Stimulated activated CD4-positive, alpha-beta T cell treated with anti-CD3 and anti-CD28 coated beads, Interleukin-4, amount 100 ng/mL, for 48 hours (primary cell): ENCODE measurements at regions not wholly inside any gene's neighbourhood (a gene's known extent, or its start where the extent isn't known, plus 50 kb on each side); places are given as distances from the start of the nearest gene placed in this dataset.

Experiments
- DNase-seq, 2 donors: peaks; one replicate each; pipeline ENCODE4 v3.0.0-alpha.2; 2020; ENCODE audit warnings: low read depth in 2 of 2

DNA sequence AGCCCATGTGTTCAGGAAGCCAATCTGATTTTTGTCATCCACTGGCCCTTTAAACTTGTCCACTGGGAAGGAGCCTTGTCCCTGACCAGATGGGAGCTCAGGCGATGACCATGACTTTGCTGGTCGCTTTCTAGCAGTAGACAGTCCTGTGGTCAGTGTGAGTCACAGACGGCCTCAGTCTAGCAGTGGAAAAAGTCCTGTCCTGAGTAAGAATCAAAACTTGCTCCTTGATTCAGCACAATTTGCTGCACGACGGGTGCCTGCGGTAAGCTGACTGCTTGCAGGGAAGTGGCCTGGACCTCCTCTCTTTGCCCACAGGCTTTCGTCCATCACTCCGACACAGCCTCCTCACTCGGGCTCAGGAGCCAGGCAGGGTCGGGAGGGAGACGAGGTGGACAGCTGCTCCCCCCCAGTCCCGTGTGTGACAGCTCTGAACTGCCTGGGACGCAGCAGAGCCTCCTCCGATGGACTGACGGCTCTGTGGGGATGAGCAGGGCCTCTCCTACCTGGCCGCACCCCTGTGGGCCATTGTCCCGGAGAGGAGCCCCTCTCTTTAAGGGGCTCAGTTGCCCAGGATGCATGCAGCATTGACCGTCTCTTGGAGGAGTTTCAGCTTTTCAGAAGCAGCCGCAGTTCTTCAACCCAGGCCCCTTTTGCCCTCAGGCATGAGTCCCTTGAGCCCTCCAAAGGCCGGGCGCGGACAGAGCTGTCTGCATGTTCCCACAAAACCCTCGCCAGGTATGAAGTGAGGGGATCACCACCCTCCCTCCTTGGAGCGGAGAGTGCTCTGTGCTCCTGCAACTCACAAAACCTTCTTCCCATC, 209.2 kb downstream of the ANKRD60 start:
- no peak for DNase-seq

DNA sequence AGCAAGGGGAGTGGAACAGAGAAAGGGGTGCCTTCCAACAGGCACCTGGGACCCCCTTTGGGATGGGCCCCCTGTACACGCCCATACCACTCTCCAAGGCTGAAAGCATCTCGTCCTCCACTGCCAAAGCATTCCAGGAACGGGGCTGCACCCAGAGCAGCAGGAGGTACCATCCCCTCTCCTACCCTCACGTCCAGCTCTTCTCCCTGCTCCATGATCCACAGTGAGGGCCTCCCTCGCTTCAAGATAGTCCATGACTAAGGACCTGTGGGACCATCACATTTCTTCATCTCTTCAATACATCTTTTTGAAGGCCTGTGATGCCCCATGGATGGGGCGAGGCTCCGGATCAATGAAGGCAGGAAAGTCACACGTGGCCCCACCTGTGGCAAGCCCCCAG, 209.9 kb downstream of the ANKRD60 start:
- DNase-seq = no peak

DNA sequence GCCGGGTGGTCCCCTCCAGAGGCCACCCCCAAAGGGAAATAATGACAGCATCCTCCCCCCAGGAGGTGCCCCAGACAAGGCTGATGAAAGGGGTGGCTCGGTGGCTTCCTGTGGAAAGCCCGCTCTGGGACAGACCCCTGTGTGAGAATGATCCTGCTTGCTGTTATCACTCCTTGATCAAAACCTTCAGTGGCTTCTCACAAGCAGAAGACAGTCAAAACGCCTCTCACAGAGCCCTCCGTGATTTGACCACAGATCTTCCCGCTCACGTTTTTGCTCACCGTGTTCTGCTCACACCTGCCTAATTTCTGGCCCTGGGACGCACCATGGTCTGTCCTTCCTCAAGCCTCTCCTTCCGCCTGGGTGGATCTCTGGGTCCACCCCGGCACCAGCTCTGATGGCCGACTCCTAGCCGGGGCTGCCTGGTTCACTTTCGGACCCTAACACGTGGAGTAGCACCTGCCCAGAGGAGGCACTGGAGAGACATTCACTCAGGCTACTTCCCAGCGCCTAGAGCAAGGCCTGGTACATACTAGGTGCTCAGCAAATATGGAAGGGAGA, 210.4 kb downstream of the ANKRD60 start:
- no peak for DNase-seq

DNA sequence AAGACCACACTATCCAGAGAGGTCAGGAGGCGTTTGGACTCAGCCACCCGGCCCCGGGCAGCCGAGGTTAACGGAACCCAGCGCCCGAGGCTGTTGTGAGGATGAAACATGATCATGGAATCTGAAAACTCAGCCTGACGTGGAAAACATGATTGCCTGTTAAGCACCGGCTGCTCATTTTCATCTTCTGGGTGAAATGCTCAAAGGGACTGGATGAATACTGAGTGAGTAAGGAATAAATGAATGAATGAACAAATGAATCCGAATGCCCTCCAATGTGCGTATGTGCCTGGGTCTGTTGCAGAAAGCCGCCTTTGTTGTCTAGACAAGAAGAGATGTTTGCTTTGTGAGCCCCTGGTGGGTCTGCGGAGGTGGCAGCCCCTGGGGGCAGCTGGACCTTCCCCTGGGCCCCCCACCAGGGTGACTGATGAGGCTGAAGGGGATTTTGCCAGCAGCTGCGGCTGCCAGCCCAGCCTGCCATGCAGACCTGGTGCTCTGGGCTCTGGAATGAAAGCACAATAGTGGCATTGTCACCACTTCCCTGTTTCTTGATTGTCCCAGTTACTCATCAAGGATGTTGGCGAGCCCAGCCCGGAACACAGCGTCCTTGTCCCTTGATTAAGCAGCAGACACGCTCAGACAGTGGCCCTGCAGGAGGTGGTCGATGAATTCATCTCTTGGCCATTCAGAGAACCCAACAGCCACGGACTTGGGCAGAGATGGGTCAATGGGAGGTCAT, 211.1 kb downstream of the ANKRD60 start:
- no peak for DNase-seq

DNA sequence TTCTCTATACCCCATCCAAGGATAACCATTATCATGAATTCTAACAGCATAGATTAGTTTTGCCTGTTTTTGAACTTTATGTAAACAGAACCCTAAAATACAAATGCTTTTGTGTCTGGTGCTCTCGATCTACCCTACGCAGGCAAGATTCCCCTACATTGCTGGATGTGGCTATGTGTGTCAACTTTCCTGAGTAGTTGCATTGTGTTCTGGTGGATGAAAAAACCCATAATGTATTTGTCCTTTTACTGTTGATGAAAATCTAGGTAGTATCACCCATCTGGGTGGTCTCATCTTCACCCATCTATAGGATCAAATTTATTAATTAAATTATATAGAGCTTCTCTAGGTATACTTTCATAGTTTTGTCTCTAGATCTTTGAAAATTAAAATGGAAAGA, 211.7 kb downstream of the ANKRD60 start:
- no peak for DNase-seq

DNA sequence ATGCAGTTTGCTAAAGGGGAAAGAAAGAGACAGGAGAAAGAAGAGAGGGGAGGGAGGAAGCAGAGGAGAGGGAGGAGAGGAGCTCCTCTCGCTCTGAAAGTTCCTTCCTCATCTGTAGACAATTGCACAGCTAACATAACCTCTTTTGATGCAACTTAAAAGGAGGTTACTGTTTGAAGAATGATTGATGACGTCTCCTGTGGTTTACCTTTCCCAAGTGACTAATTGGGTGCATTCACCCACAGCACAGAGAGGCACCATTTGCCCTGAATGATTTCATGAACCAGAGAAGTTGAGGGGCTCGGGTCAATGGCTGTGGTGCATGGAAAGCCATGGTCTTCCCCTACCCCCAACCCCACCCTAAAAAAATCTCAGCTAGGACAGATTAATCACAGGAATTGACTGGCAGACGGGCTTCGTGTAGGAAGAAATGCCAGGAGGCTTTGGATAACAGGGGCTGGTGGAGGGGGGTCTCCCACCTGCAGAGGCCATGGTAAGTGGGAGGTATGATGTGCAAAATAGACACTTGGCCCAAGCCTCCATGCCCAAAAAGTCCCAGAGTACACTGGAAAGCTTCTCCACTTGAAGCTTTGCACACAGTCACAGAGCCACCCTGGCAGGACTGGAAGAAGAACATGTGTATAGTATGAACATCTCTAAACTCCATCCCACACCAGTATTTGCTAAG, 213.7 kb downstream of the ANKRD60 start:
- no peak for DNase-seq

DNA sequence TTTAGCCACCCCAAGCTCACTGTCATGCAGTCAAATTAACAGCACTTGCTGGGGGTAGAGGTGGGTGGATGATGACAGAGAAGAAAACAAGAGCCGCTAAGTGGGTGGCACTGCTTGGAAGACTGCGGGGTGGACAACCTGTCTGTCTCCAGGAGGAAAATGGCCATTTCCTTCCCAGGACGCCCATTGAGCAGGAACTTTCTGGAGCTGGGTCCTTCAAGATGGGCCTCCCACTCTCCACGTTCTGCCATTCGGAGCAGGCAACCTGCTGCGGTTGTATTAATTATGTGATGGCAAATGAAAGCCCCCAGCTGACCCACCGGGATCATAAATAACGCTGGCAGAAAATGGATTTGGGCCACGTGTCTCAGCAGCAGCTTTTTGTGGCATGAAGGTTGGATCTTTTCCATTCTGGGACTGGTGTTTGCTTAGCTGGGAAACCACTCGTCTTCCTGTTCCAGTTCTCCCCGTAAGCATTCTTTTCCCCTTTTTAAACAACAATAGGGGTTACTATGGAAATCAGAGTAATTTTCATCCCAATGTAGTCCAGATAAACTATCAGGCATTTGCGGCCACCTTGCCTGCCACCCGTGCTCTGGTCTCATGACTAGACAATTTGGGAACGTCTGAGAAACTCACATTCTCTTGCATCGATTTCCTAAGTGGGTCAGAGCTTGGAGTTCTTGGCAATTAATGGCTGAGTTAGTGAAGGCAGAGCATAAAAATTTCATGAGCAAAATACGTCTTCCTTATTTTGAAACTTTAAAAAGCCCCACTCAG, 215.5 kb downstream of the ANKRD60 start:
- no peak for DNase-seq

DNA sequence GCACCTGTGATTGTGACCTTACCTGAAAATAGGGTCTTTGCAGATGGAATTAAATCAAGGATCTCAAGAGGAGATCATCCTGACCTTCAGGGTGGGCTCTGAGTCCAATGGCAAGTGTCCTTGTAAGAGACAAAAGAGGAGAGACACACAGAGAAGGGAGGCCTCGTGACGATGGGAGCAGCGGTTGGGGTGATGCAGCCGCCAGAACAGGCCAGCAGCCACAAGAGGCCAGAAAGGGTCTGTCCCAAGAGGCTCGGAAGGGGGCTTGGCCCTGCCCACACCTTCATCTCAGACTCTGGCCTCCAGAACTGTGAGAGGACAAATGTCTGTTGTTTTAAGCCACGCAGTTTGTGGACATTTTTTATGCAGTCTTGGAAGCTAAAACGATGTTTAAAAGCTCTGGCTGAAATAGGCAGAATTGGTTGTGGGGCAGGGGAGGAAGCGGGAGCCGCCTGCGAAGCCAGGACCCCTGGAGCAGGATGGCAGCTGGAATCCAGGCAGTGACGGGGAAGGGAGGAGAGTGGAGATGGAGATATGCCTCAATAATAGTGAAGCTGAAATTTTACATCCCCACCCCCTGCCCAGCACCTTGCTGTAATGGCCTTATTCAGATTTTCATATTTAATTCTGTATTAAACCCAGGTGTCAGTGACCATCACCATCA, 216.4 kb downstream of the ANKRD60 start:
- DNase-seq = no peak

DNA sequence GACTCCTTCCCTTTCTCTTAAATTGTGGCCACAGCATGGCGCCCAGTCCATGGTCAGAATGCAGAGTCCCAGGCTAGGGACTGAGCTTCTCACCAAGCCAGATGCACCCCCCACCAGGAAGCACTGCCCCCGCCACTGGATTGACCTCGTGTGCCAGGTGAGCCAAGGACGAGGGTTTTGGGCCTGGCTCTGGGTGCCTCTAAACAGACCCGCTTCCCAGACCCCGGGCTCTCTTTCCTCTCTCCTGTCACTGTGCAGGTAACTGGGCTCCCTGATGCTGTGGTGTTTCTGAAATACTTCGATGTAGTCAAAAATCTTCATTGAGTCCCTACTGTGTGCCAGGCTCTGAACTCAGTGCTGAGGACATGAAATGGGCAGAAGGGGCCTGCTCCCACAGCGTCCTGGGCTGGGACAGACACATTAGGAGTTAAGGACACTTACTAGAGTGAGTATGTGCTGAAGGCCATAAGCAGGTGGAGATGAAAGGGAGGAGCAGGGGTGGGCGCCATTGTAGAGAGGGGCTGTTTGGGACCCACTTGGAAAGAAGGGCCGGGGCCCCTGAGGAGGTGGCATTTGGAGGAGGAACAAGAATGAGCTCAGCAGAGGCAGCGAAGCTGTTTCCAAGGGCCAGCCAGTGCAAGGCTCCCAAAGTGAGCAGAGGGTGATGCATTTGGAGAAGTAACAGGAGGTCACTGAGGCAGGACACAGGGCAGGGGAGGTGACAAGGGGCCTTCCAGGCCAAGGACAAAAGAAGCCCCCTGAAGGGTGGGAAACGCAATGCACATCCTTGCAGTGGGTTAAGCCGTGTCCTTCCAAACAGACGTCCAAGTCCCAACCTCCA, 217.1 kb downstream of the ANKRD60 start:
- DNase-seq = no peak

DNA sequence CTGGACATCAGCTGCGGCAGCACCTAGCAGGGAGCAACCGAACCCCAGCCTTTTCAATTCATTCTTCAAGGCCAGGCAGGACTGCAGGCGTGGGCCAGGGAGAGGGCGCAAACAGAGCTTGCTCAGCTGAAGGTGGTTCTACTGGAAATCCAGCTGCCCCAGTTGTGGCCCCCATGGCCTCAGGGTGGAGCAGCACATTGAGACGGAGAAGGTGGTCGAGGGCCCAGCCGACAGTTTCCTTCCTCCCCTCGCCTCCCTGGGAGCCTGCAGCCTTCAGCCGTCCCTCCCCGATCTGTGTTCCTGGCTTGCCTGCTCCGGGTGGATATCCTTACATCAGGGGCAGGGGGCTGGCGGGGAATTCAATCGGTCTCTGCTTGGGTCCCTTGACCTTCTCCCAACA, 217.8 kb downstream of the ANKRD60 start:
- DNase-seq = no peak

DNA sequence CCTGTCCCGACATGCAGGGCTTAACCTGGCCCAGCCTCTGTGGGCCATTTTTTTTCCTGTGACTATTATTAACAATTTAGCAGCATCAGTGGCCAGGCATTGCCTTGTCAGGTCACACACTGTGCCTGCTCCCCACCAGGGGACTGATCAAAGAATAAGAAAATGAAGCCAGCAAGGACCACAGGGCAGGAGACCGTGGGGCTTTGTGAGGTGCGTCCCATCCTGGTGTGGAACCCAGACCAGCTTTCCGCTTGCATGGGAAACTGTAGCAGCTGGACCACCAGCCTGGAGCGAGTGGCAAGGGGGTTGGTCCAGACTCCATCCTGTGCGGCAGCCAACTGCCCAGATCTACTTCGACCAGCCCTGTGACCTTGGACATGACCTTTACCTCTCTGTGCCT, 218.3 kb downstream of the ANKRD60 start:
- DNase-seq = no peak

DNA sequence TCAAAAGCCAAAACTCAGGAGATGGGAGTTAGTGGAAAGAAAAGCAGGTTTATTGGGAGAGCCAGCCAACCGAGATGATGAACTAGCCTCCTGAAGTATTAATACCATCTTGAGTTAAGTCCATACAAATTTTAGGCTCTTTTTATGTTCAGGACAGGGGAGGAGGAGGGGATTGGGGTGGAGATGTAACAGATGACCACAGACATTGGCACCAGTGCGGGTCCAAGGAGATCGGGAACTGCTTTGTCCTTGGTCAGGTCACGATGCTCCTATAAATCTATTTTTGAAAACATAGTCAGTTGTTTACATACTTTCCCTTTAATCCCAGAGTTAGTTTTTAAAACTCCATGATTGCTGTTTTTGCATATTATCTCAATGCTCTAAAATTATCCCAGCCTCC, 219.6 kb downstream of the ANKRD60 start:
- no peak for DNase-seq

DNA sequence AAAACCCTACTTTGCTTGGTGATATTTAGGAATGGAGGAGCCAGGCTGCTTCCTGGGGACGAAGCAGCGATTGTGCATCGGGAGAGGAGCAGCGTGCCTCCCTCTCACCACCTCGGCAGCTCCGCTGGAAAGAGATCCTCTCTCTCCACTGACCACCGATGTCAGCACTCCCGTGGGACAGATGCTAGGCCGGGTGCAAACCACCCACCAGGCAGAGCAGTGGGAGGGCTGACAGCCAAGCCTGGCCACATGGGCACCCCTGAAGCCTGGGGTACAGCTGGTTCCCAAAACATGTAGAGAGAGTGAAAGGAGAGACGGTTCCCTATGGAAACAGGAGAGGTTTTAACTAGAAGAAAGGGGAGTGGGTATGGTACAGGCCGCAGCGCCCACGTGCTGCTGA, 220.0 kb downstream of the ANKRD60 start:
- DNase-seq = no peak

DNA sequence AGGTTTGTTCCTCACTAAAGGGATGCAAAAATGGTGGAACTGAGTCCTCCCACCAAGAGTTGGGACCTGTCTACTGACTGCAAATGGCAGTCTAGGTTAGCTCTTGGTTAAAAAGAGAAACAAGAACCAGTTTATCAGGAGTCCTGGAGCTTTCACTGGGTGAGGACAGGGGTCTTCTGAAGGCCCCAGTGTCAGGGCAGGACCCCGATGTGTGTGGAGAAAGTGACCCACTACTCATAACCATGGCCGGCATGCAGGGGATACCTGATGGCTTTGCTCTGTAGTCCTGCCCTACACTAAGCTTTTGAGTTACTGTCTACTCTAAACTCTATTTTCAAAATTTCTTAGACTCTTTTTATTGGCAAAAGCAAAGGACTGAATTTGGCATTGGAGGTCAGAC, 220.5 kb downstream of the ANKRD60 start:
- DNase-seq = no peak

DNA sequence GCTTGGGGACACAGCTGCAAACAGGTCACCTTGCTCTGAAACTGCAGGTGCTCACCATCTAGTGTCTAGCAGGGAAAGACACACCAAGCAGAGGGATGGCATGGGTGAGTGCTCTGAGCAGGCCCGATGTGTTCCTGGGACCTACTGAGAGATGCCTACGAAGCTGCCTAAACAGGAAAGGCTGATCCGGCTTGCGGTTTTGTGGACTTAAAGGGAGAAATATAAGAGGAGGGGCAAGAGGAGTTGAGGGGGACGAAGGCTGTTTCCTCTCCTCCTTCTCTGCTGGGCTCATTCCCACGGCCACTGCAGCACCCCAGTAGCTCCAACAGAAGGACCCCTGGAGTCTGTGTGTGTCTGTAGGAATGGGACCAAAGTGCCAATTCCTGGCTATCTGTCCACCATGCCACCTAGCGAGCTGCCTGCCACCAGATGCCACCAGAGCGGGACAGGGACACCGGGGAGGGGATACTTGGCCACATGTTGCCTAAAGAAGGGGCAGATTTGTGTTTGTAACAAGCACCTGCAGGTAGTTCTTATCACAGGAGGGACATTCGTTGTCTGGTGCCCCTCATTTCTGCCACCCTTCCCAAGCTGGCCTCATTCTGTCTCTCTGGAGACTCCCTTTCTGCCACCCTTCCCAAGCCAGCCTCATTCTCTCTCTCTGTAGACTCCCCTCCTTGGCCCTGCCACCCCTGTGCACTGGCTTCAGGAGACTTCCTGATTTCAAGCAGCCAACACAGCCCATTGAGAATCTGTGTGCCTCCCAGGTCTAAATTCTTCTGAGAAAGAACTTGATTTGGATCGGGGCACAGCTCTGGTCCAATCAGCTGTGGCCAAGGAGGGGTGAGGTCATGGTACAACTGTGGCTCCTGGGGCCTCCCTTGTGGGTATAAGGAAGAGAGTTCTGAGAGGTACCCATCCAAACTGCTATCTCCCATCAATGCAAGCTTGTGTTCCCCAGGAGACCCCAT, 221.8 kb downstream of the ANKRD60 start:
- no peak for DNase-seq

DNA sequence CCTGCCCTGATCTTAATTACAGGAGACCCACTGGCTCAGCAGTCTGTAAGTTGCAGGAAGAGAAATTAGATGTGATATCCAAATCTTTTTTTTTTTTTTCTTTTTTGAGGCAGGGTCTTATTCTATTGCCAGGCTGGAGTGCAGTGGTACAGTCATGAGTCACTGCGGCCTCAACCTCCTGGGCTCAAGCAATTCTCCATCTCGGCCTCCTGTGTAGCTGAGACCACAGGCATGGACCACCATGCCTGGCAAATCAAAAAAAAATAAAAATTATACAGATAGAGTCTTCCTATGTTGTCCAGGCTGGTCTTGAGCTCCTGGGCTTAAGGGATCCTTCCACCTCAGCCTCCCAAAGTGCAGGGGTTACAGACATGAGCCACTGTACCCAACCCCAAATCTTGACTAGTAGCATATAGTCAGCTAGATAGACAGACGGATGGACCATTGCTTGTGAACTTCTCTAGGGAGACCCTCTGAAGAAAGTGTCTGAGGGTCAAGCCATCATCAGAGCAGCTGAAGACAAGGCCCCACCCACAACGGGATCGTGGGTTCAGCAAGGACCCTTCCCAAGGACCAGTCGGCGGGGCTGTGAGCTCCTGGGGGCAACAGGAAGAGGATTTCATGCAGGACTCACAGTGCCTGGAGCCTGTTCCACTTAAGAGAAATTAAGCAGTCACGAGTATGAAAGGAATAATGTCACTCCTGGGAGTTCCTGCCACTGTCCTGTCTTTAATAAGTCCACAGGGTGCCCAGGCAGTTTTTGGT, 222.7 kb downstream of the ANKRD60 start:
- DNase-seq = no peak

DNA sequence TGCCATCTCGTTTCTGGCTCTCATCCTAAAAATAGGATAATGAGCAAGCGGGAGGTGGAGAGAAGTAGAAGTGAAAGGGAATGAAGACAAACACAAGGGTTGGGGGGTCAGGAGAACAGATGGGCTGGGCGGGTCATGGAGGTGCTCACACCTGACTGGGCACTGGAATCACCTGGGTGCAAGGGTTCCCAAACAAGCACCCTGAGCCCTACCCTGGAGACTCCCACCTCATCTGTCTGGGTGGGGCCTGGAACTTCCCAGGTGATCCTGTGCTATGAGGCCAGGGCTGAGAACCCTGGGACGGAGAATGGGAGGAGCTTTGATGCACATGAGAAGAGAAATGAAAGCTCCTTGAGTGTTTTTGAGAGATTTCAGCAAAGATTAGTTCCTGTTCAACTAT, 223.6 kb downstream of the ANKRD60 start:
- no peak for DNase-seq

DNA sequence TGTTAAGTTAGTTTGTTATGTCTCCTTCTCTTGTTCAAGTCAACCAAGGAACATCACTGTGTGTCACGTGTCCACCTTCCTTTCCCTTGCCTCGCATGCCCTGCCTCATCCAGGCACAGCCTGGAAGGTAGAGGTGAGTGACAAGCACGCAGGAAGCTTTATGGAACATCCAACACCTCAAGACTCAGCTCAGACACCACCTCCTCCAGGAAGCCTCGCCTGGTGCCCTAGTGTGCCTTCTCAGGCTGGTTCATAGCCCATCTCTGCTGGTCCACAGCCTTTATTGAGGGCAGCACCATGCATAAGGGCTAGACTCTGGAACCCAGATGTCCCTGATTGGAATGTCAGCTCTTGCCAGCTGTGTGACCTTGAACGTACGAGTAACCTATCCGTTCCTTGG, 224.3 kb downstream of the ANKRD60 start:
- no peak for DNase-seq
